ENCODE measurements at regions not wholly inside any gene's neighbourhood (a gene's known extent, or its start where the extent isn't known, plus 50 kb on each side); places are given as distances from the start of the nearest gene placed in this dataset.

GRCh38 chr2:101617188-101617587 lies 80.3 kb upstream of the MAP4K4 start:
- DNase-seq (ENCODE audit: extremely low spot score, unreplicated experiment): no peak
- Mint-ChIP-seq H3K4me3 (ENCODE audit: unreplicated experiment) (no peak overlapping the region), H3K27ac (ENCODE audit: unreplicated experiment) (peak overlapping the region; percentile 74), H3K36me3 (ENCODE audit: unreplicated experiment) (no peaks in the 10 kb centered on the region), H3K27me3 (ENCODE audit: unreplicated experiment) (peaks cover 3% of the 10 kb centered on the region), H3K4me1 (ENCODE audit: unreplicated experiment) (peaks cover 19% of the 10 kb centered on the region), H3K9me3 (ENCODE audit: unreplicated experiment) (no peaks in the 10 kb centered on the region)
- TF ChIP-seq CTCF (IDR thresholded peaks at IDR 0.05): no peak

GRCh38 chr2:101614127-101614759 lies 83.3 kb upstream of the MAP4K4 start:
- Mint-ChIP-seq H3K27me3 (ENCODE audit: unreplicated experiment) (peaks cover 2% of the 10 kb centered on the region), H3K27ac (ENCODE audit: unreplicated experiment) (no peak overlapping the region), H3K4me3 (ENCODE audit: unreplicated experiment) (no peak overlapping the region), H3K36me3 (ENCODE audit: unreplicated experiment) (no peaks in the 10 kb centered on the region), H3K9me3 (ENCODE audit: unreplicated experiment) (peaks cover 4% of the 10 kb centered on the region), H3K4me1 (ENCODE audit: unreplicated experiment) (peaks cover 19% of the 10 kb centered on the region)
- TF ChIP-seq CTCF (IDR thresholded peaks at IDR 0.05): no peak
- DNase-seq (ENCODE audit: extremely low spot score, unreplicated experiment): no peak

- peaks cover 19% of the 10 kb centered on the region for H3K4me1 Mint-ChIP-seq (ENCODE audit: unreplicated experiment)
- no peak overlapping the region for H3K4me3 Mint-ChIP-seq (ENCODE audit: unreplicated experiment)
- no peak for DNase-seq (ENCODE audit: extremely low spot score, unreplicated experiment)
- H3K27ac Mint-ChIP-seq (ENCODE audit: unreplicated experiment): no peak overlapping the region
- peaks cover 6% of the 10 kb centered on the region for H3K27me3 Mint-ChIP-seq (ENCODE audit: unreplicated experiment)
- H3K36me3 Mint-ChIP-seq (ENCODE audit: unreplicated experiment): no peaks in the 10 kb centered on the region
- peaks cover 4% of the 10 kb centered on the region for H3K9me3 Mint-ChIP-seq (ENCODE audit: unreplicated experiment)
- no peak for TF ChIP-seq CTCF (IDR thresholded peaks at IDR 0.05)
Observed at GRCh38 chr2:101613056-101613704, 84.3 kb upstream of the MAP4K4 start.

GRCh38 chr2:101612019-101612418 lies 85.5 kb upstream of the MAP4K4 start:
- Mint-ChIP-seq H3K4me3 (ENCODE audit: unreplicated experiment) (no peak overlapping the region), H3K27me3 (ENCODE audit: unreplicated experiment) (peaks cover 11% of the 10 kb centered on the region), H3K4me1 (ENCODE audit: unreplicated experiment) (peaks cover 8% of the 10 kb centered on the region), H3K36me3 (ENCODE audit: unreplicated experiment) (no peaks in the 10 kb centered on the region), H3K27ac (ENCODE audit: unreplicated experiment) (no peak overlapping the region), H3K9me3 (ENCODE audit: unreplicated experiment) (peaks cover 4% of the 10 kb centered on the region)
- TF ChIP-seq CTCF (IDR thresholded peaks at IDR 0.05): no peak
- DNase-seq (ENCODE audit: extremely low spot score, unreplicated experiment): no peak

GRCh38 chr2:101610750-101611315 lies 86.7 kb upstream of the MAP4K4 start:
- H3K9me3 Mint-ChIP-seq (ENCODE audit: unreplicated experiment): peaks cover 10% of the 10 kb centered on the region
- no peaks in the 10 kb centered on the region for H3K36me3 Mint-ChIP-seq (ENCODE audit: unreplicated experiment)
- no peak overlapping the region for H3K4me3 Mint-ChIP-seq (ENCODE audit: unreplicated experiment)
- peak; percentile 10 for DNase-seq (ENCODE audit: extremely low spot score, unreplicated experiment)
- TF ChIP-seq CTCF (IDR thresholded peaks at IDR 0.05): no peak
- no peaks in the 10 kb centered on the region for H3K4me1 Mint-ChIP-seq (ENCODE audit: unreplicated experiment)
- H3K27me3 Mint-ChIP-seq (ENCODE audit: unreplicated experiment): peaks cover 20% of the 10 kb centered on the region
- no peak overlapping the region for H3K27ac Mint-ChIP-seq (ENCODE audit: unreplicated experiment)
